H1 (cell line): ENCODE measurements at regions not wholly inside any gene's neighbourhood (a gene's known extent, or its start where the extent isn't known, plus 50 kb on each side); places are given as distances from the start of the nearest gene placed in this dataset.
A peak's percentile ranks its signal among the peaks of the same experiment; 100 is the strongest.

Experiments used
- CTCF ChIA-PET: fragments of 300-600 bp; sonication (Branson Sonifier 250); formaldehyde crosslinking; loops from one replicate; lab custom pipeline; 2021; ENCODE audit not compliant: partially characterized antibody; lab: Charles Lee
- POLR2A ChIA-PET: fragments of 300-600 bp; sonication (Branson Sonifier 250); formaldehyde crosslinking; loops from one replicate; lab custom pipeline; 2021; ENCODE audit warnings: inconsistent platforms; ENCODE audit not compliant: partially characterized antibody; lab: Charles Lee
- DNase-seq, 2 experiments: peaks; one replicate each; pipeline versions ENCODE4 v3.0.0 to v3.0.0-alpha.2; 2010 to 2022; ENCODE audit warnings: low spot score in 2 of 2, low read depth in 1 of 2, mixed read lengths in 1 of 2
- FAIRE-seq: peaks from 2 replicates; lab custom pipeline; 2011; peaks lifted over from hg19 to GRCh38; lab: Jason Lieb, UNC
- H2AFZ ChIP-seq: 2 replicates; pipeline ENCODE4 v1.8.1; 2012; ENCODE audit warnings: low read length, inconsistent platforms
- H2AK5ac ChIP-seq: 2 replicates; pipeline ENCODE4 v1.6.1; 2013; ENCODE audit warnings: low read depth, low read length
- H2BK120ac ChIP-seq: replicated peaks from 2 replicates; pipeline ENCODE3; 2013; ENCODE audit warnings: low read depth, low read length, inconsistent platforms
- H2BK12ac ChIP-seq: 2 replicates; pipeline ENCODE4 v1.6.1; 2013; ENCODE audit warnings: low read depth, low read length
- H2BK15ac ChIP-seq: 2 replicates; pipeline ENCODE4 v1.6.1; 2013; ENCODE audit warnings: low read length
- H2BK20ac ChIP-seq: 2 replicates; pipeline ENCODE4 v1.6.1; 2013; ENCODE audit warnings: low read length
- H2BK5ac ChIP-seq: 2 replicates; pipeline ENCODE4 v1.6.1; 2013; ENCODE audit warnings: low read depth, low read length
- H3K14ac ChIP-seq: 2 replicates; pipeline ENCODE4 v1.6.1; 2013; ENCODE audit warnings: inconsistent platforms; ENCODE audit not compliant: insufficient read length
- H3K18ac ChIP-seq: 2 replicates; pipeline ENCODE4 v1.6.1; 2013; ENCODE audit warnings: low read length; ENCODE audit errors: extremely low read depth
- H3K23ac ChIP-seq: 2 replicates; pipeline ENCODE4 v1.6.1; 2013; ENCODE audit warnings: inconsistent platforms; ENCODE audit not compliant: insufficient read length
- H3K23me2 ChIP-seq: 2 replicates; pipeline ENCODE4 v1.6.1; 2013; ENCODE audit warnings: low read depth, low read length
- H3K27ac ChIP-seq: 2 replicates; pipeline ENCODE4 v1.6.1; 2011; ENCODE audit warnings: low read depth, low read length, inconsistent platforms
- H3K27me3 ChIP-seq, 4 experiments: replicated peaks in 1 of 4; 1 replicate in 1 of 4; 2 replicates in 3 of 4; pipeline versions ENCODE4 v1.6.1 to v1.8.1; 2011 to 2013; ENCODE audit warnings: low read length in 3 of 4, mild to moderate bottlenecking in 3 of 4, inconsistent platforms in 2 of 4, mixed read lengths in 2 of 4, moderate library complexity in 1 of 4; ENCODE audit not compliant: control insufficient read depth in 3 of 4, insufficient read depth in 3 of 4; ENCODE audit errors: extremely low read depth in 1 of 4
- H3K36me3 ChIP-seq, 4 experiments: 2 replicates each; pipeline versions ENCODE4 v1.6.1 to v1.8.1; 2011 to 2013; ENCODE audit warnings: mild to moderate bottlenecking in 4 of 4, low read length in 3 of 4, moderate library complexity in 2 of 4, control low read depth in 1 of 4, inconsistent platforms in 1 of 4; ENCODE audit not compliant: insufficient read depth in 4 of 4, control insufficient read depth in 2 of 4
- H3K4ac ChIP-seq: replicated peaks from 2 replicates; pipeline ENCODE3; 2013; ENCODE audit warnings: low read length, low read depth, mixed read lengths, inconsistent platforms; ENCODE audit not compliant: insufficient read length
- H3K4me1 ChIP-seq, 4 experiments: replicated peaks in 1 of 4; 1 replicate in 1 of 4; 2 replicates in 3 of 4; pipeline versions ENCODE4 v1.6.1 to v1.8.1; 2011 to 2013; ENCODE audit warnings: low read length in 3 of 4, inconsistent platforms in 2 of 4, mixed read lengths in 1 of 4; ENCODE audit not compliant: insufficient read depth in 4 of 4, control insufficient read depth in 3 of 4
- H3K4me2 ChIP-seq, 2 experiments: 2 replicates each; pipeline versions ENCODE4 v1.6.1 to v1.8.1; 2011 to 2013; ENCODE audit warnings: low read depth in 2 of 2, low read length in 2 of 2, control low read depth in 1 of 2, inconsistent platforms in 1 of 2, mild to moderate bottlenecking in 1 of 2; ENCODE audit not compliant: insufficient read depth in 1 of 2
- H3K4me3 ChIP-seq, 4 experiments: fragments of 200-600, 300-600 bp in 1 of 4; sonication (generic), shearing (Covaris generic), sonication (Bioruptor Twin) in 1 of 4; 2 replicates each; pipeline versions ENCODE4 v1.5.1 to v1.8.1; 2011 to 2016; ENCODE audit warnings: low read length in 4 of 4, low read depth in 3 of 4, control low read depth in 2 of 4, inconsistent platforms in 2 of 4, mild to moderate bottlenecking in 2 of 4, mixed read lengths in 1 of 4, moderate library complexity in 1 of 4; ENCODE audit not compliant: insufficient read depth in 2 of 4; ENCODE audit errors: extremely low read depth in 1 of 4
- H3K56ac ChIP-seq: replicated peaks from 2 replicates; pipeline ENCODE3; 2013; ENCODE audit warnings: low read depth, mild to moderate bottlenecking, mixed read lengths, low read length, inconsistent platforms; ENCODE audit not compliant: insufficient read length
- H3K79me1 ChIP-seq: 2 replicates; pipeline ENCODE4 v1.6.1; 2013; ENCODE audit warnings: low read depth, low read length, control low read depth
- H3K79me2 ChIP-seq, 2 experiments: 2 replicates each; pipeline versions ENCODE4 v1.6.1 to v1.8.1; 2012 to 2013; ENCODE audit warnings: low read length in 2 of 2, mild to moderate bottlenecking in 2 of 2, inconsistent platforms in 1 of 2; ENCODE audit not compliant: insufficient read depth in 2 of 2, control insufficient read depth in 1 of 2
- H3K9ac ChIP-seq, 4 experiments: replicated peaks in 1 of 4; 1 replicate in 1 of 4; 2 replicates in 3 of 4; pipeline versions ENCODE4 v1.6.1 to v1.8.1; 2011 to 2013; ENCODE audit warnings: low read depth in 3 of 4, low read length in 3 of 4, control low read depth in 2 of 4, mild to moderate bottlenecking in 2 of 4, moderate library complexity in 2 of 4, inconsistent platforms in 1 of 4; ENCODE audit errors: extremely low read depth in 1 of 4
- H3K9me3 ChIP-seq, 2 experiments: 2 replicates each; pipeline versions ENCODE4 v1.6.1 to v1.8.1; 2012 to 2013; ENCODE audit warnings: mild to moderate bottlenecking in 2 of 2, moderate library complexity in 2 of 2, control low read depth in 1 of 2, inconsistent platforms in 1 of 2, low read depth in 1 of 2, low read length in 1 of 2, mixed read lengths in 1 of 2; ENCODE audit not compliant: insufficient read depth in 2 of 2
- H4K20me1 ChIP-seq, 2 experiments: replicated peaks in 1 of 2; 2 replicates each; pipeline versions ENCODE3 to v1.8.1; 2011 to 2013; ENCODE audit warnings: inconsistent platforms in 2 of 2, low read length in 2 of 2, mild to moderate bottlenecking in 1 of 2; ENCODE audit not compliant: insufficient read depth in 2 of 2, control insufficient read depth in 1 of 2
- H4K5ac ChIP-seq: 2 replicates; pipeline ENCODE4 v1.6.1; 2013; ENCODE audit warnings: low read length, low read depth, mixed read lengths, inconsistent platforms; ENCODE audit not compliant: insufficient read length
- H4K8ac ChIP-seq: 2 replicates; pipeline ENCODE4 v1.8.0; 2013; ENCODE audit warnings: mild to moderate bottlenecking, moderate library complexity, low read length, inconsistent platforms; ENCODE audit not compliant: insufficient read depth; ENCODE audit errors: extremely low read depth
- H4K91ac ChIP-seq: replicated peaks from 2 replicates; pipeline ENCODE3; 2013; ENCODE audit warnings: low read length, mixed read lengths, inconsistent platforms; ENCODE audit not compliant: insufficient read length
- GABPA ChIP-seq: IDR thresholded peaks from 2 replicates; pipeline ENCODE4 v1.6.1; 2011; ENCODE audit warnings: mild to moderate bottlenecking, low read length, moderate library complexity, borderline replicate concordance; ENCODE audit not compliant: insufficient read depth
- POU5F1 ChIP-seq: IDR thresholded peaks from 2 replicates; pipeline ENCODE4 v1.6.1; 2011; ENCODE audit warnings: low read depth, mild to moderate bottlenecking, low read length, moderate library complexity
- WGBS, 2 experiments: shearing (Covaris generic) in 1 of 2; methylation state at CpG; one replicate each; pipeline versions ENCODE4 v1.1.6 to v1.1.7; 2013 to 2015; ENCODE audit warnings: low lambda C conversion rate in 2 of 2, mixed read lengths in 2 of 2, inconsistent platforms in 1 of 2, low coverage in 1 of 2, missing lambda C conversion rate in 1 of 2; ENCODE audit not compliant: insufficient replicate concordance in 2 of 2, insufficient coverage in 1 of 2, insufficient read length in 1 of 2; ENCODE audit errors: extremely low coverage in 1 of 2, missing lambda C conversion rate in 1 of 2; 5-methylcytosine and 5-hydroxymethylcytosine counted together

DNA sequence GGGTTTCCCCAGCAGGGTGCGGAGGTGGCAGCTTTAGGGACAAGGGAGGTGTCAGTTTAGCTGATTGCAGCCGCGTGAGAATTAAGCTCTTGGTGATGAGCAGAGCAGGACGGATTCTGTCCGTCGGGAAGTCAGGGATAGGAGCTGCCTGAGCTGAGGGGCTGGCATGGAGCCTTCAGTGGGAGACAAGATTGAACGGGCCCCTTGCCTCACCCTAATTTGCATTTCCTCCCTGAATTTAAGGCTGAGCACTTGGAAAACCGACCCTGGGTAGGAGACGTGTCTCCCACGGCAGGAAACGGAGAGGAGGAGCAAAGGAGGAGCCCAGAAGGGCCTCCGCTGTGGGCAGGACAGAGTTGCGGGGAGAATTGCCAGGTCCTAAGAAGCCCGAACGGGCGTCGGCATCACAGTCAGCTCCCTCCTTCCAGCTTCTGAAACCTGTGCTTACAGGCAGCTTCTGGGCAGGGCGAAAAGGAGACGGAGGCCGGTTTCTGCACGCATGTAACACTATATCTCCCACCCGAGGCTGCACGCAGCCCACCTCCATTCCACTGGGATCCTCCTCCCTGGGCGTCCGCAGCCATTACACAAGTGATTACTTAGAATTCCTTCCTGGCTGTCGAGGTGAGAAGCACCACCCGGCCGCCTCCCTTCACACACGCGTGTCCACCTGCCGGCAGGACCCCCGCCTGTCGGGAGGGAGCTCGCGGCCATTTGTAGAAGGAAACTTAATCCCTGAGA is 345.8 kb downstream of the BRD1 start:
- Histone ChIP-seq H3K4me2 (peak overlapping the region in 1 of 2 experiments; percentile 10; a peak in 2 of 4 replicates), H4K91ac (peak overlapping the region; percentile 67), H4K20me1 (peaks cover 0 to 1% of the 10 kb centered on the region in 2 experiments), H2BK5ac (peak overlapping the region; percentile 88; the same call in 1 of the 2 replicates), H3K23ac (no peak overlapping the region), H3K14ac (no peak overlapping the region), H3K27ac (no peak overlapping the region), H3K4ac (no peak overlapping the region), H3K18ac (peak overlapping the region; percentile 93), H3K4me1 (peaks cover 0 to 21% (median 9%) of the 10 kb centered on the region in 4 experiments; a peak in 4 of 7 replicates), H2BK12ac (peak overlapping the region; percentile 98), H3K4me3 (no peak overlapping the region), H2BK15ac (peak overlapping the region; percentile 72; the same call in 1 of the 2 replicates), H3K36me3 (no peaks in the 10 kb centered on the region), H3K79me2 (no peaks in the 10 kb centered on the region), H4K5ac (no peak overlapping the region), H2BK20ac (peak overlapping the region; percentile 97), H3K9me3 (no peaks in the 10 kb centered on the region), H4K8ac (peak overlapping the region; percentile 12; the same call in 1 of the 2 replicates), H2AK5ac (no peak overlapping the region), H3K27me3 (no peaks in the 10 kb centered on the region), H3K56ac (no peak overlapping the region), H2AFZ (peak overlapping the region; percentile 54; the same call in 1 of the 2 replicates), H3K9ac (no peak overlapping the region), H3K23me2 (peaks cover 14% of the 10 kb centered on the region; the same call in 1 of the 2 replicates), H2BK120ac (no peak overlapping the region), H3K79me1 (no peaks in the 10 kb centered on the region)
- 72% methylated on average over 35 of the region's 35 CpGs; no CpG with 5 or more reads in 1 of the 2 experiments for WGBS, 2 experiments
- 0 out of 2 replicates have a peak, but pooled peaks have one; percentile 13 for TF ChIP-seq GABPA
- no peak for TF ChIP-seq POU5F1
- DNase-seq (no peak), FAIRE-seq (no peak)
- POLR2A ChIA-PET: no interaction called here
- CTCF ChIA-PET: interaction anchor here (0.6 to 1.7 kb wide), 3 partner anchors 21 to 692 kb away, joined by 3 to 4 read pairs (median 4); no protein-coding TSS in a partner anchor
